K562 (cell line): ENCODE measurements at regions not wholly inside any gene's neighbourhood (a gene's known extent, or its start where the extent isn't known, plus 50 kb on each side); places are given as distances from the start of the nearest gene placed in this dataset.

ENCODE experiments used
- COPS2 ChIP-seq: fragments of 450-650 bp; conservative IDR thresholded peaks from 2 replicates; pipeline ENCODE4 v1.6.1; 2016; ENCODE audit warnings: mild to moderate bottlenecking, moderate library complexity
- HDAC1 ChIP-seq, 2 experiments: fragments of 450-650 bp; IDR thresholded peaks; 2 replicates each; pipeline ENCODE4 v1.6.1; 2016 to 2017; ENCODE audit warnings: inconsistent platforms in 1 of 2, mild to moderate bottlenecking in 1 of 2, moderate library complexity in 1 of 2
- HDAC6 ChIP-seq: IDR thresholded peaks from 2 replicates; pipeline ENCODE4 v1.6.1; 2012; ENCODE audit warnings: low read depth, mild to moderate bottlenecking, control low read depth, inconsistent platforms, low read length, moderate library complexity
- MAFF ChIP-seq: IDR thresholded peaks from 2 replicates; pipeline ENCODE4 v1.6.1; 2012; ENCODE audit warnings: low read length, improper control_type of control experiment
- RAD51 ChIP-seq: fragments of 450-650 bp; IDR thresholded peaks from 2 replicates; pipeline ENCODE4 v1.7.1; 2016; ENCODE audit warnings: low read depth, mild to moderate bottlenecking, borderline replicate concordance
- ZNF384 ChIP-seq: IDR thresholded peaks from 2 replicates; pipeline ENCODE4 v1.6.1; 2012; ENCODE audit warnings: low read depth, low read length, improper control_type of control experiment
- TF ChIP-seq, protein P1 (sequence below): fragments of 450-650 bp; IDR thresholded peaks from 2 replicates; pipeline ENCODE4 v1.6.1; 2016; ENCODE audit warnings: borderline replicate concordance
- TF ChIP-seq, protein P2 (sequence below): fragments of 450-650 bp; formaldehyde crosslinking; IDR thresholded peaks from 2 replicates; pipeline ENCODE4 v1.4.0; 2022; ENCODE audit warnings: missing genetic modification characterization
- TF ChIP-seq, protein P3 (sequence below): fragments of 450-650 bp; IDR thresholded peaks from 2 replicates; pipeline ENCODE4 v1.6.1; 2018; ENCODE audit warnings: mild to moderate bottlenecking, low read depth; ENCODE audit not compliant: partially characterized antibody
- TF ChIP-seq, protein P4 (sequence below): fragments of 250-450 bp; sonication (Bioruptor Pico); IDR thresholded peaks from 2 replicates; pipeline ENCODE4 v1.4.0; 2020
- TF ChIP-seq, protein P5 (sequence below): fragments of 450-650 bp; formaldehyde crosslinking; IDR thresholded peaks from 2 replicates; pipeline ENCODE4 v1.4.0; 2020; ENCODE audit warnings: mild to moderate bottlenecking, moderate library complexity

DNA sequence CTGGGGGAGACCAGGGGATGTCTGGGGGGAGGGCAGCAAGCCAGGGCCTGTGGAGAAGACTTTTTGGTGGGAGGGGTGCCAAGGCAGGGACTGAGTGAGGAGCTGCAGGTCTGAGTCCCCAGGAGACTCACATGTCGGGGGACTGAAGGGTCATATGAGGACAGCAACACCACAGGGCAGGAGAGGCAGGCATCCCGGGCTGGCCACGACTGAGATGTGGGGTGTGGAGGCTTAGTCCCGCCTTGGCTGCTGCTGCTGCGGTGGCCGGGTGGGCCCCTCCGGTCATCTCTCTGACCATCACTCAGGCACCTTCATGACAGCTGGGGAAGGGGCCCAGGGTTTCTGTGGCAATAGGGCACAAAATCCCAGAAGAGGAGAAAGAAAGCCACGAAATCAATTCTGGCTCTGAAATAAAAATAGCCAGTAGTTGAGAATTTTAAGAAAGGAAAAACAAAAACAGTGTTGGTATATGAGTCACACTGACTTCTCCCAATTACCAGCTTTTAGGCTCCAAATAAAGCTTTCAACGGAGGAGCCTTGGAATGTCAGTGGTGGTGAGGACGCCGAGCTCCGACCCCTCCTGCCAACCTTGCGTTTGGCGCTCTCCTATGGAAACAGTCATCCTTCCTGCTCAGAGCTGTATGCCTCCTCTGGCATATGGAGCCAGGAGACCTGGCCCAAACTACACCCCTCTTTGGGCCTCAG is 52.9 kb upstream of the ITGA11 start (continued):
- TF ChIP-seq, protein P1, sequence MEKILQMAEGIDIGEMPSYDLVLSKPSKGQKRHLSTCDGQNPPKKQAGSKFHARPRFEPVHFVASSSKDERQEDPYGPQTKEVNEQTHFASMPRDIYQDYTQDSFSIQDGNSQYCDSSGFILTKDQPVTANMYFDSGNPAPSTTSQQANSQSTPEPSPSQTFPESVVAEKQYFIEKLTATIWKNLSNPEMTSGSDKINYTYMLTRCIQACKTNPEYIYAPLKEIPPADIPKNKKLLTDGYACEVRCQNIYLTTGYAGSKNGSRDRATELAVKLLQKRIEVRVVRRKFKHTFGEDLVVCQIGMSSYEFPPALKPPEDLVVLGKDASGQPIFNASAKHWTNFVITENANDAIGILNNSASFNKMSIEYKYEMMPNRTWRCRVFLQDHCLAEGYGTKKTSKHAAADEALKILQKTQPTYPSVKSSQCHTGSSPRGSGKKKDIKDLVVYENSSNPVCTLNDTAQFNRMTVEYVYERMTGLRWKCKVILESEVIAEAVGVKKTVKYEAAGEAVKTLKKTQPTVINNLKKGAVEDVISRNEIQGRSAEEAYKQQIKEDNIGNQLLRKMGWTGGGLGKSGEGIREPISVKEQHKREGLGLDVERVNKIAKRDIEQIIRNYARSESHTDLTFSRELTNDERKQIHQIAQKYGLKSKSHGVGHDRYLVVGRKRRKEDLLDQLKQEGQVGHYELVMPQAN, result no peak
- TF ChIP-seq, protein P2, sequence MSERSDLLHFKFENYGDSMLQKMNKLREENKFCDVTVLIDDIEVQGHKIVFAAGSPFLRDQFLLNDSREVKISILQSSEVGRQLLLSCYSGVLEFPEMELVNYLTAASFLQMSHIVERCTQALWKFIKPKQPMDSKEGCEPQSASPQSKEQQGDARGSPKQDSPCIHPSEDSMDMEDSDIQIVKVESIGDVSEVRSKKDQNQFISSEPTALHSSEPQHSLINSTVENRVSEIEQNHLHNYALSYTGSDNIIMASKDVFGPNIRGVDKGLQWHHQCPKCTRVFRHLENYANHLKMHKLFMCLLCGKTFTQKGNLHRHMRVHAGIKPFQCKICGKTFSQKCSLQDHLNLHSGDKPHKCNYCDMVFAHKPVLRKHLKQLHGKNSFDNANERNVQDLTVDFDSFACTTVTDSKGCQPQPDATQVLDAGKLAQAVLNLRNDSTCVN (CRISPR knock-in tag), result no peak
- TF ChIP-seq MAFF (no peak), HDAC6 (no peak), ZNF384 (no peak), COPS2 (no peak), HDAC1 (IDR thresholded peaks at IDR 0.05) (no peak), RAD51 (no peak)
- TF ChIP-seq, protein P3, sequence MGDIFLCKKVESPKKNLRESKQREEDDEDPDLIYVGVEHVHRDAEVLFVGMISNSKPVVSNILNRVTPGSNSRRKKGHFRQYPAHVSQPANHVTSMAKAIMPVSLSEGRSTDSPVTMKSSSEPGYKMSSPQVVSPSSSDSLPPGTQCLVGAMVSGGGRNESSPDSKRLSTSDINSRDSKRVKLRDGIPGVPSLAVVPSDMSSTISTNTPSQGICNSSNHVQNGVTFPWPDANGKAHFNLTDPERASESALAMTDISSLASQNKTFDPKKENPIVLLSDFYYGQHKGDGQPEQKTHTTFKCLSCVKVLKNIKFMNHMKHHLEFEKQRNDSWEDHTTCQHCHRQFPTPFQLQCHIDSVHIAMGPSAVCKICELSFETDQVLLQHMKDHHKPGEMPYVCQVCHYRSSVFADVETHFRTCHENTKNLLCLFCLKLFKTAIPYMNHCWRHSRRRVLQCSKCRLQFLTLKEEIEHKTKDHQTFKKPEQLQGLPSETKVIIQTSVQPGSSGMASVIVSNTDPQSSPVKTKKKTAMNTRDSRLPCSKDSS, result no peak
- TF ChIP-seq, protein P4, sequence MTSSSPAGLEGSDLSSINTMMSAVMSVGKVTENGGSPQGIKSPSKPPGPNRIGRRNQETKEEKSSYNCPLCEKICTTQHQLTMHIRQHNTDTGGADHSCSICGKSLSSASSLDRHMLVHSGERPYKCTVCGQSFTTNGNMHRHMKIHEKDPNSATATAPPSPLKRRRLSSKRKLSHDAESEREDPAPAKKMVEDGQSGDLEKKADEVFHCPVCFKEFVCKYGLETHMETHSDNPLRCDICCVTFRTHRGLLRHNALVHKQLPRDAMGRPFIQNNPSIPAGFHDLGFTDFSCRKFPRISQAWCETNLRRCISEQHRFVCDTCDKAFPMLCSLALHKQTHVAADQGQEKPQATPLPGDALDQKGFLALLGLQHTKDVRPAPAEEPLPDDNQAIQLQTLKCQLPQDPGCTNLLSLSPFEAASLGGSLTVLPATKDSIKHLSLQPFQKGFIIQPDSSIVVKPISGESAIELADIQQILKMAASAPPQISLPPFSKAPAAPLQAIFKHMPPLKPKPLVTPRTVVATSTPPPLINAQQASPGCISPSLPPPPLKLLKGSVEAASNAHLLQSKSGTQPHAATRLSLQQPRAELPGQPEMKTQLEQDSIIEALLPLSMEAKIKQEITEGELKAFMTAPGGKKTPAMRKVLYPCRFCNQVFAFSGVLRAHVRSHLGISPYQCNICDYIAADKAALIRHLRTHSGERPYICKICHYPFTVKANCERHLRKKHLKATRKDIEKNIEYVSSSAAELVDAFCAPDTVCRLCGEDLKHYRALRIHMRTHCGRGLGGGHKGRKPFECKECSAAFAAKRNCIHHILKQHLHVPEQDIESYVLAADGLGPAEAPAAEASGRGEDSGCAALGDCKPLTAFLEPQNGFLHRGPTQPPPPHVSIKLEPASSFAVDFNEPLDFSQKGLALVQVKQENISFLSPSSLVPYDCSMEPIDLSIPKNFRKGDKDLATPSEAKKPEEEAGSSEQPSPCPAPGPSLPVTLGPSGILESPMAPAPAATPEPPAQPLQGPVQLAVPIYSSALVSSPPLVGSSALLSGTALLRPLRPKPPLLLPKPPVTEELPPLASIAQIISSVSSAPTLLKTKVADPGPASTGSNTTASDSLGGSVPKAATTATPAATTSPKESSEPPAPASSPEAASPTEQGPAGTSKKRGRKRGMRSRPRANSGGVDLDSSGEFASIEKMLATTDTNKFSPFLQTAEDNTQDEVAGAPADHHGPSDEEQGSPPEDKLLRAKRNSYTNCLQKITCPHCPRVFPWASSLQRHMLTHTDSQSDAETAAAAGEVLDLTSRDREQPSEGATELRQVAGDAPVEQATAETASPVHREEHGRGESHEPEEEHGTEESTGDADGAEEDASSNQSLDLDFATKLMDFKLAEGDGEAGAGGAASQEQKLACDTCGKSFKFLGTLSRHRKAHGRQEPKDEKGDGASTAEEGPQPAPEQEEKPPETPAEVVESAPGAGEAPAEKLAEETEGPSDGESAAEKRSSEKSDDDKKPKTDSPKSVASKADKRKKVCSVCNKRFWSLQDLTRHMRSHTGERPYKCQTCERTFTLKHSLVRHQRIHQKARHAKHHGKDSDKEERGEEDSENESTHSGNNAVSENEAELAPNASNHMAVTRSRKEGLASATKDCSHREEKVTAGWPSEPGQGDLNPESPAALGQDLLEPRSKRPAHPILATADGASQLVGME (CRISPR knock-in tag), result no peak
- TF ChIP-seq, protein P5, sequence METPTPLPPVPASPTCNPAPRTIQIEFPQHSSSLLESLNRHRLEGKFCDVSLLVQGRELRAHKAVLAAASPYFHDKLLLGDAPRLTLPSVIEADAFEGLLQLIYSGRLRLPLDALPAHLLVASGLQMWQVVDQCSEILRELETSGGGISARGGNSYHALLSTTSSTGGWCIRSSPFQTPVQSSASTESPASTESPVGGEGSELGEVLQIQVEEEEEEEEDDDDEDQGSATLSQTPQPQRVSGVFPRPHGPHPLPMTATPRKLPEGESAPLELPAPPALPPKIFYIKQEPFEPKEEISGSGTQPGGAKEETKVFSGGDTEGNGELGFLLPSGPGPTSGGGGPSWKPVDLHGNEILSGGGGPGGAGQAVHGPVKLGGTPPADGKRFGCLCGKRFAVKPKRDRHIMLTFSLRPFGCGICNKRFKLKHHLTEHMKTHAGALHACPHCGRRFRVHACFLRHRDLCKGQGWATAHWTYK (CRISPR knock-in tag), result no peak
